T-helper 2 cell treated with Interferon-gamma antibody and Interleukin-4, amounts not matched to agents 5 μg/mL and 100 μg/mL, for 36 hours (primary cell): ENCODE measurements at regions not wholly inside any gene's neighbourhood (a gene's known extent, or its start where the extent isn't known, plus 50 kb on each side); places are given as distances from the start of the nearest gene placed in this dataset.
"Not testable (repeated sequence)": the region's sequence is repeated elsewhere in the genome, so short reads cannot be mapped to it uniquely, and the experiment has no call there.

Source experiments
- DNase-seq: peaks from one replicate; pipeline ENCODE4 v3.0.0; 2021; ENCODE audit warnings: low spot score
- H3K27ac Mint-ChIP-seq: one replicate; pipeline ENCODE4 v1.8.0; 2021; ENCODE audit warnings: mild to moderate bottlenecking, mixed read lengths
- H3K27me3 Mint-ChIP-seq: one replicate; pipeline ENCODE4 v1.8.0; 2021; ENCODE audit warnings: low read depth, mixed read lengths
- H3K36me3 Mint-ChIP-seq: one replicate; pipeline ENCODE4 v1.8.0; 2021; ENCODE audit warnings: low read depth, mixed read lengths
- H3K4me1 Mint-ChIP-seq: one replicate; pipeline ENCODE4 v1.8.0; 2021; ENCODE audit warnings: low read depth, mixed read lengths
- H3K4me3 Mint-ChIP-seq: one replicate; pipeline ENCODE4 v1.8.0; 2022; ENCODE audit warnings: mild to moderate bottlenecking, moderate library complexity, mixed read lengths
- H3K9me3 Mint-ChIP-seq: one replicate; pipeline ENCODE4 v1.8.0; 2021; ENCODE audit warnings: mixed read lengths

GRCh38 chr5:89173528-89173927 lies 290.5 kb upstream of the MEF2C start:
- no peaks in the 10 kb centered on the region for H3K4me1 Mint-ChIP-seq
- H3K36me3 Mint-ChIP-seq = no peaks in the 10 kb centered on the region
- no peak overlapping the region for H3K27ac Mint-ChIP-seq
- DNase-seq = no peak
- H3K4me3 Mint-ChIP-seq = no peak overlapping the region
- no peaks in the 10 kb centered on the region for H3K27me3 Mint-ChIP-seq
- H3K9me3 Mint-ChIP-seq = no peaks in the 10 kb centered on the region

- H3K9me3 Mint-ChIP-seq = no peaks in the 10 kb centered on the region
- H3K4me3 Mint-ChIP-seq = no peak overlapping the region
- no peaks in the 10 kb centered on the region for H3K27me3 Mint-ChIP-seq
- H3K36me3 Mint-ChIP-seq = no peaks in the 10 kb centered on the region
- no peaks in the 10 kb centered on the region for H3K4me1 Mint-ChIP-seq
- no peak for DNase-seq
- no peak overlapping the region for H3K27ac Mint-ChIP-seq
Observed at GRCh38 chr5:89168766-89169165, 285.8 kb upstream of the MEF2C start.

- not testable (repeated sequence) for H3K27me3 Mint-ChIP-seq, H3K4me3 Mint-ChIP-seq, H3K27ac Mint-ChIP-seq, H3K9me3 Mint-ChIP-seq, DNase-seq, H3K36me3 Mint-ChIP-seq, H3K4me1 Mint-ChIP-seq
Observed at GRCh38 chr5:89164703-89165102, 281.7 kb upstream of the MEF2C start.

GRCh38 chr5:89156226-89156625 lies 273.2 kb upstream of the MEF2C start:
- Mint-ChIP-seq H3K36me3 (no peaks in the 10 kb centered on the region), H3K4me1 (no peaks in the 10 kb centered on the region), H3K9me3 (no peaks in the 10 kb centered on the region), H3K27ac (no peak overlapping the region), H3K4me3 (no peak overlapping the region), H3K27me3 (no peaks in the 10 kb centered on the region)
- DNase-seq = no peak

GRCh38 chr5:89147031-89147430 lies 264.0 kb upstream of the MEF2C start:
- H3K4me3 Mint-ChIP-seq = no peak overlapping the region
- H3K36me3 Mint-ChIP-seq = no peaks in the 10 kb centered on the region
- H3K4me1 Mint-ChIP-seq = no peaks in the 10 kb centered on the region
- DNase-seq = no peak
- no peaks in the 10 kb centered on the region for H3K9me3 Mint-ChIP-seq
- H3K27me3 Mint-ChIP-seq = no peaks in the 10 kb centered on the region
- no peak overlapping the region for H3K27ac Mint-ChIP-seq

GRCh38 chr5:89137148-89137547 lies 254.2 kb upstream of the MEF2C start:
- DNase-seq = no peak
- no peaks in the 10 kb centered on the region for H3K27me3 Mint-ChIP-seq
- no peak overlapping the region for H3K27ac Mint-ChIP-seq
- H3K4me3 Mint-ChIP-seq = no peak overlapping the region
- no peaks in the 10 kb centered on the region for H3K36me3 Mint-ChIP-seq
- H3K4me1 Mint-ChIP-seq = no peaks in the 10 kb centered on the region
- no peaks in the 10 kb centered on the region for H3K9me3 Mint-ChIP-seq

- Mint-ChIP-seq H3K9me3 (peaks cover 3% of the 10 kb centered on the region), H3K4me1 (no peaks in the 10 kb centered on the region), H3K36me3 (no peaks in the 10 kb centered on the region), H3K27ac (no peak overlapping the region), H3K4me3 (no peak overlapping the region), H3K27me3 (no peaks in the 10 kb centered on the region)
- DNase-seq = no peak
Observed at GRCh38 chr5:89133975-89134374, 251.0 kb upstream of the MEF2C start.

- peaks cover 3% of the 10 kb centered on the region for H3K4me1 Mint-ChIP-seq
- H3K27me3 Mint-ChIP-seq = peaks cover 3% of the 10 kb centered on the region
- DNase-seq = no peak
- H3K9me3 Mint-ChIP-seq = peaks cover 3% of the 10 kb centered on the region
- no peaks in the 10 kb centered on the region for H3K36me3 Mint-ChIP-seq
- no peak overlapping the region for H3K4me3 Mint-ChIP-seq
- H3K27ac Mint-ChIP-seq = no peak overlapping the region
Observed at GRCh38 chr5:89133129-89133528, 250.1 kb upstream of the MEF2C start.

GRCh38 chr5:89130851-89131250 lies 247.9 kb upstream of the MEF2C start:
- DNase-seq = no peak
- Mint-ChIP-seq H3K9me3 (peaks cover 3% of the 10 kb centered on the region), H3K4me3 (no peak overlapping the region), H3K36me3 (no peaks in the 10 kb centered on the region), H3K27ac (no peak overlapping the region), H3K4me1 (peaks cover 3% of the 10 kb centered on the region), H3K27me3 (peaks cover 3% of the 10 kb centered on the region)

GRCh38 chr5:89129941-89130340 lies 247.0 kb upstream of the MEF2C start:
- Mint-ChIP-seq H3K4me3 (no peak overlapping the region), H3K27ac (no peak overlapping the region), H3K36me3 (no peaks in the 10 kb centered on the region), H3K27me3 (peaks cover 3% of the 10 kb centered on the region), H3K4me1 (peaks cover 3% of the 10 kb centered on the region), H3K9me3 (peaks cover 3% of the 10 kb centered on the region)
- DNase-seq = no peak

GRCh38 chr5:89128906-89129625 lies 246.1 kb upstream of the MEF2C start:
- no peak for DNase-seq
- Mint-ChIP-seq H3K9me3 (peaks cover 3% of the 10 kb centered on the region), H3K27me3 (peaks cover 6% of the 10 kb centered on the region), H3K4me1 (peaks cover 3% of the 10 kb centered on the region), H3K4me3 (no peak overlapping the region), H3K36me3 (no peaks in the 10 kb centered on the region), H3K27ac (no peak overlapping the region)

GRCh38 chr5:89128092-89128491 lies 245.1 kb upstream of the MEF2C start:
- Mint-ChIP-seq H3K4me3 (no peak overlapping the region), H3K27ac (no peak overlapping the region)

GRCh38 chr5:89127191-89127590 lies 244.2 kb upstream of the MEF2C start:
- Mint-ChIP-seq H3K27ac (no peak overlapping the region), H3K4me1 (peaks cover 3% of the 10 kb centered on the region), H3K27me3 (peaks cover 6% of the 10 kb centered on the region), H3K36me3 (no peaks in the 10 kb centered on the region), H3K4me3 (no peak overlapping the region), H3K9me3 (peaks cover 3% of the 10 kb centered on the region)
- no peak for DNase-seq

More at GRCh38 chr5:89128092-89128491, 245.1 kb upstream of the MEF2C start:
- peaks cover 3% of the 10 kb centered on the region for H3K4me1 Mint-ChIP-seq
- peaks cover 6% of the 10 kb centered on the region for H3K27me3 Mint-ChIP-seq
- H3K36me3 Mint-ChIP-seq = no peaks in the 10 kb centered on the region
- H3K9me3 Mint-ChIP-seq = peaks cover 3% of the 10 kb centered on the region
- no peak for DNase-seq

GRCh38 chr5:89125372-89125771 lies 242.4 kb upstream of the MEF2C start:
- DNase-seq = no peak
- no peak overlapping the region for H3K4me3 Mint-ChIP-seq
- H3K4me1 Mint-ChIP-seq = peaks cover 3% of the 10 kb centered on the region
- H3K9me3 Mint-ChIP-seq = no peaks in the 10 kb centered on the region
- H3K27me3 Mint-ChIP-seq = peaks cover 6% of the 10 kb centered on the region
- no peaks in the 10 kb centered on the region for H3K36me3 Mint-ChIP-seq
- no peak overlapping the region for H3K27ac Mint-ChIP-seq

GRCh38 chr5:89123581-89123980 lies 240.6 kb upstream of the MEF2C start:
- H3K4me1 Mint-ChIP-seq = peaks cover 3% of the 10 kb centered on the region
- peaks cover 6% of the 10 kb centered on the region for H3K27me3 Mint-ChIP-seq
- no peaks in the 10 kb centered on the region for H3K36me3 Mint-ChIP-seq
- H3K9me3 Mint-ChIP-seq = no peaks in the 10 kb centered on the region
- no peak overlapping the region for H3K4me3 Mint-ChIP-seq
- H3K27ac Mint-ChIP-seq = no peak overlapping the region
- DNase-seq = no peak
